GM18502 (cell line): ENCODE measurements at regions not wholly inside any gene's neighbourhood (a gene's known extent, or its start where the extent isn't known, plus 50 kb on each side); places are given as distances from the start of the nearest gene placed in this dataset.

Source experiments
- ATAC-seq: cut with Tn5 transposase; IDR thresholded peaks from one replicate; pipeline ENCODE4 v1.9.1; 2021; ENCODE audit warnings: mild to moderate bottlenecking; ENCODE audit not compliant: unreplicated experiment, poor library complexity

- no peak for ATAC-seq
Measured at GRCh38 chr17:14409292-14409691, 108.4 kb downstream of the HS3ST3B1 start.

GRCh38 chr17:14407541-14407940, 106.7 kb downstream of the HS3ST3B1 start:
- no peak for ATAC-seq

GRCh38 chr17:14405189-14405588, 104.3 kb downstream of the HS3ST3B1 start:
- ATAC-seq = no peak
